Astrocyte (in vitro differentiated cells and primary cell): ENCODE measurements at regions not wholly inside any gene's neighbourhood (a gene's known extent, or its start where the extent isn't known, plus 50 kb on each side); places are given as distances from the start of the nearest gene placed in this dataset.

Experiments
- CTCF ChIP-seq: IDR thresholded peaks from 2 replicates; pipeline ENCODE4 v1.5.1; 2011; ENCODE audit warnings: low read depth, mild to moderate bottlenecking, inconsistent platforms, low read length, moderate library complexity; ENCODE audit not compliant: insufficient read depth
- EZH2 ChIP-seq: IDR thresholded peaks from 2 replicates; pipeline ENCODE4 v1.6.1; 2012; ENCODE audit warnings: mild to moderate bottlenecking, low read length, inconsistent platforms; ENCODE audit not compliant: insufficient read depth

- no peak for TF ChIP-seq CTCF
- no peak for TF ChIP-seq EZH2
Observed at GRCh38 chr3:74165211-74165610, 449.2 kb downstream of the CNTN3 start.
